GM13976 (cell line): ENCODE measurements at regions not wholly inside any gene's neighbourhood (a gene's known extent, or its start where the extent isn't known, plus 50 kb on each side); places are given as distances from the start of the nearest gene placed in this dataset.
"Not testable (repeated sequence)": the region's sequence is repeated elsewhere in the genome, so short reads cannot be mapped to it uniquely, and the experiment has no call there.

Experiments
- DNase-seq: peaks from one replicate; pipeline ENCODE4 v3.0.0; 2012; ENCODE audit warnings: low spot score
- in situ Hi-C: fragments of 300-500 bp; cut with MboI; formaldehyde crosslinking; loops from one replicate; pipeline ENCODE4 v1.12.0; 2022; ENCODE audit warnings: low sequenced_read_pairs, mixed read lengths, inconsistent platforms; ENCODE audit not compliant: unreplicated experiment
- TF ChIP-seq, protein P1 (sequence below): IDR thresholded peaks from 2 replicates; pipeline ENCODE4 v1.5.1; 2012; ENCODE audit warnings: borderline replicate concordance, mild to moderate bottlenecking; ENCODE audit not compliant: insufficient read depth; ENCODE audit errors: extremely low read depth, missing control alignments, control extremely low read depth

DNA sequence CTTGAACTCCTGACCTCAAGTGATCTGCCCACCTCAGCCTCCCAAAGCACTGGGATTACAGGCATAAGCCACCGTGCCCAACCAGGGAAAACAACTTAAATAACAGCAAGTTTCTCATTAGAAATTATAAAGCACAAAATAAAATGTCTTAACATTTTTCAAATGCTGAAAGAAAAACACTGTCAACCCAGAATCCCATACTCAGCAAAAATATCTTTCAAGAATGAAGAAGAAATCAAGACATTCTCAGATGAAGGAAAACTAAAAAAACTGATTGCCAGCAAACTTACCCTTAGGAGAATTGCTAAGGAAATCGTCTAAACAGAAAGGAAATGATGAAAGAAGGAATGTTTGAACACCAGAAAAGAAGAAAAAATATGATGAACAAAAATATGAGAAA lies 191.1 kb upstream of the NR5A2 start:
- no peak for DNase-seq
- in situ Hi-C loops, result no loop called here
- TF ChIP-seq, protein P1, sequence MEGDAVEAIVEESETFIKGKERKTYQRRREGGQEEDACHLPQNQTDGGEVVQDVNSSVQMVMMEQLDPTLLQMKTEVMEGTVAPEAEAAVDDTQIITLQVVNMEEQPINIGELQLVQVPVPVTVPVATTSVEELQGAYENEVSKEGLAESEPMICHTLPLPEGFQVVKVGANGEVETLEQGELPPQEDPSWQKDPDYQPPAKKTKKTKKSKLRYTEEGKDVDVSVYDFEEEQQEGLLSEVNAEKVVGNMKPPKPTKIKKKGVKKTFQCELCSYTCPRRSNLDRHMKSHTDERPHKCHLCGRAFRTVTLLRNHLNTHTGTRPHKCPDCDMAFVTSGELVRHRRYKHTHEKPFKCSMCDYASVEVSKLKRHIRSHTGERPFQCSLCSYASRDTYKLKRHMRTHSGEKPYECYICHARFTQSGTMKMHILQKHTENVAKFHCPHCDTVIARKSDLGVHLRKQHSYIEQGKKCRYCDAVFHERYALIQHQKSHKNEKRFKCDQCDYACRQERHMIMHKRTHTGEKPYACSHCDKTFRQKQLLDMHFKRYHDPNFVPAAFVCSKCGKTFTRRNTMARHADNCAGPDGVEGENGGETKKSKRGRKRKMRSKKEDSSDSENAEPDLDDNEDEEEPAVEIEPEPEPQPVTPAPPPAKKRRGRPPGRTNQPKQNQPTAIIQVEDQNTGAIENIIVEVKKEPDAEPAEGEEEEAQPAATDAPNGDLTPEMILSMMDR, result no peak

DNA sequence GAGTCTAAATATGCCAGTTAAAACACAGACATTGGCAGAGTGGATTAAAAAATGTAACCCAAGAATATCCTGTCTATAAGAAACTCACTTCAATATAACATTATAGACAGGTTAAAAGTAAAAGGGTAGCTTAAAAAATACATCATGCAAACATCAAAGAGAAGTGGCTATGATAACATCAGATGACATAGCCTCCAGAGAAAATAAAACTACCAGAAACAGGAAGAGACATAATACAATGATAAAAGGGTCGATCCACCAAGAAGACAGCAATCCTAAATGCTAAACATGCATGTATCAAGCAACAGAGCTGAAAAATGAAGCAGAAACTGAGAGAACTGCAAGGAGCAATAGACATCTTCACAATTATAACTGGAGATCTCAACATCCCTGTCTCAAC lies 190.2 kb upstream of the NR5A2 start:
- in situ Hi-C loops, result no loop called here
- TF ChIP-seq, protein P1, result no peak
- no peak for DNase-seq

DNA sequence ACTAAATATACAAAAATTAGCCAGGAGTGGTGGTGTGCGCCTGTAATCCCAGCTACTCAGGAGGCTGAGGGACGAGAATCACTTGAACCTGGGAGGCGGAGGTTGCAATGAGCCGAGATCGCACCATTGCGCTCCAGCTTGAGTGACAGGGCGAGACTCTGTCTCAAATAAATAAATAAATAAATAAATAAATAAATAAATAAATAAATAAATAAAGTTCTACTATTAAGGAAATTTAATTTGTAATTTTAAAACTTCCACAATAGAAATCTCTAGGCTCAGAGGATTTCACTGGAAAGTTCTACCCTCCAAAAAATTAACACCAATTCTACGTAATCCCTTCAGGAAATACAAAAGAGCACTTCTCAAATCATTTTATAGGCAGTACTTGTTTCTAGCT lies 187.9 kb upstream of the NR5A2 start:
- in situ Hi-C loops, result not testable (repeated sequence)

DNA sequence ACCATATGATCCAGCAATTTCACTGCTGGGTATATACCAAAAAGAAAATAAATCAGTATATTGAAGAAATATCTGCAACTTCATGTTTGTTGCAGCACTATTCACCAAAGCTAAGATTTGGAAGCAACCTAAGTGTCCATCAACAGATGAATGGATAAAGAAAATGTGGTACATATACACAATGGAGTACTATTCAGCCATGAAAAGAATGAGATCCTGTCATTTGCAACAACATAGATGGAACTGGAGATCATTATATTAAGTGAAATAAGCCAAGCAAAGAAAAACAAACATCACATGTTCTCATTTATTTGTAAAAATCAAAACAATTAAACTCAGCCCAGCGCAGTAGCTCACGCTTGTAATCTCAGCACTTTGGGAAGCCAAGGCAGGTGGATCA lies 184.4 kb upstream of the NR5A2 start:
- in situ Hi-C loops, DNase-seq: not testable (repeated sequence)

More for the DNA sequence above, 187.9 kb upstream of the NR5A2 start:
- DNase-seq, result not testable (repeated sequence)

DNA sequence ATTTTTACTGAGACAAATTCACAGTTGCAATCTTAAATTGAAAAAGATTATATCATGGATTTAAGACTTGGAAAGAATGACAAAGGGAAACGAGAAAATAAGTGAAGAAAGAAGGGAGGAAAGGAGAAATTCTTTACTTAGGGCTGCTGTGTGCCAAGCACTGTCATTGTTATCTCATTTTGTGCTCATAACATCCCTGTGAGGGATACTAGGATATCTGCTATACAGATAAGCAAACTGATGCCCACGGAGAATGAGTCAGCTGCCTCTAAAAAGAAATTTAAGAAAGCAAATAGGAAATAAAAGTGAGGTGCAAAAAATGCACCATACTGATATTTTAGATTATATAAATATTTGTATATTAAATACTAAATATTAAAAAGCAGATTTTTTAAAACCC lies 183.6 kb upstream of the NR5A2 start:
- in situ Hi-C loops, result no loop called here
- DNase-seq, result no peak
- TF ChIP-seq, protein P1, result no peak

DNA sequence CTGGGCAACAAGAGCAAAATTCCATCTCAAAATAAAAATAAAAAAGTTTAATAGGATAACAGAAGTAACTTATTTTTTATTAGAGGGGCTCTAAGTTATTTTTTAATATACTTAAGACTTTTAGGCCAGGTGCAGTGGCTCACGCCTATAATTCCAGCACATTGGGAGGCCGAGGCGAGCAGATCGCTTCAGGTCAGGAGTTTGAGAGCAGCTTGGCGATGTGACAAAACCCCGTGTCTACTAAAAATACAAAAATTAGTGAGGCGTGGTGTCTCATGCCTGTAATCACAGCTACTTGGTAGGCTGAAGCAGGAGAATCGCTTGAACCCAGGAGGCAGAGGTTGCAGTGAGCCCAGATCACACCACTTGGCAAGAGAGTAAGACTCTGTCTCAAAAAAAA lies 180.5 kb upstream of the NR5A2 start:
- TF ChIP-seq, protein P1, result no peak
- in situ Hi-C loops, result no loop called here

DNA sequence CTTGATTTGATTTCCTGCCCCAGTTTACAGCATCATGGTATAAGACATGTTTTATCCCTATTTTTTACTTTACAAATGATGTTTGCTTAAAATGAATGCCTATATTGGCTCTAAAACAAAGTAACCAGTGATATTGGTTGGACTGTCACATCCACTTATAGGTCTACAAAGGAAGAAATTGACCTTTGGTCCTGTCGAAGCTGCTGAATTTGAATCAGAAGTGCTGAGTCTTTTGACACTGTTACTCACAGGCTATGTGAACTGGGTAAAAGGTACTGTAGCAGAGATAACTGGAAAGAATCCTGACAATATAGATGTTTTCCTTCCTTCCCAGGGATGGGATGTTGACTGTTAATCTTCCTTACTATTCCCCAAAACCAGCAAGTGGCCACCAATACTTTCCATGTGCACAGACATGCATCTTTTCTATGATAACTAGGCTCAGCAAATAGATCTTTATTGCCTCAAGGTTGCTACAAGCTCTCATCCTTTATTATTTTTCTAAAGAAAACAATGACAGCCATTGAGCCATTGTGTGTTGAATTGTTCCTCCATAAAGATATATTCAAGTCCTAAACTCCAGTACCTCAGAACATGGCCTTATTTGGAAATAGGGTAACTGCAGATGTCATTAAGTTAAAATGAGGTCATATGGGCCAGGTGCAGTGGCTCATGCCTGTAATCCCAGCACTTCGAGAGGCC lies 175.9 kb upstream of the NR5A2 start:
- in situ Hi-C loops, result no loop called here
- TF ChIP-seq, protein P1, result no peak
- no peak for DNase-seq

More for the DNA sequence above, 180.5 kb upstream of the NR5A2 start:
- DNase-seq, result no peak
